Aorta (tissue), 5 donors: ENCODE measurements at regions not wholly inside any gene's neighbourhood (a gene's known extent, or its start where the extent isn't known, plus 50 kb on each side); places are given as distances from the start of the nearest gene placed in this dataset.

Source experiments
- ATAC-seq: fragments of 200-7000 bp; cut with Tn5 transposase; one replicate; pipeline ENCODE4 v1.9.1; 2022; ENCODE audit warnings: moderate library complexity; ENCODE audit not compliant: low FRiP score
- DNase-seq, 2 donors: peaks; one replicate each; pipeline ENCODE4 v3.0.0-alpha.2; 2020
- H3K27ac ChIP-seq, 2 donors: one replicate each; pipeline ENCODE4 v1.5.1; 2013; ENCODE audit warnings: low read length in 2 of 2, mild to moderate bottlenecking in 2 of 2, moderate library complexity in 2 of 2, control low read depth in 1 of 2, inconsistent platforms in 1 of 2, low read depth in 1 of 2
- H3K27me3 ChIP-seq, 2 donors: one replicate each; pipeline ENCODE4 v1.6.1; 2013; ENCODE audit warnings: control low read depth in 1 of 2, low read length in 1 of 2, mild to moderate bottlenecking in 1 of 2, moderate library complexity in 1 of 2; ENCODE audit not compliant: insufficient read depth in 2 of 2, control insufficient read depth in 1 of 2
- H3K36me3 ChIP-seq, 2 donors: one replicate each; pipeline ENCODE4 v1.6.1; 2013; ENCODE audit warnings: control low read depth in 1 of 2, low read length in 1 of 2, mild to moderate bottlenecking in 1 of 2; ENCODE audit not compliant: insufficient read depth in 2 of 2, control insufficient read depth in 1 of 2
- H3K4me1 ChIP-seq, 2 donors: one replicate each; pipeline ENCODE4 v1.6.1; 2013; ENCODE audit warnings: low read length in 2 of 2, control low read depth in 1 of 2, mild to moderate bottlenecking in 1 of 2, moderate library complexity in 1 of 2; ENCODE audit not compliant: insufficient read depth in 2 of 2, control insufficient read depth in 1 of 2
- H3K4me3 ChIP-seq, 2 donors: one replicate each; pipeline ENCODE4 v1.5.1; 2013; ENCODE audit warnings: low read length in 2 of 2, control low read depth in 1 of 2, mild to moderate bottlenecking in 1 of 2
- H3K9me3 ChIP-seq: one replicate; pipeline ENCODE4 v1.6.1; 2013; ENCODE audit warnings: mild to moderate bottlenecking, low read length; ENCODE audit not compliant: control insufficient read depth
- WGBS, 2 donors: extraction: QIAGEN DNeasy Blood & Tissue Kit; methylation state at CpG; one replicate each; pipeline ENCODE4 v1.1.7; 2013; 5-methylcytosine and 5-hydroxymethylcytosine counted together
- intact Hi-C, 2 donors: fragments of 100-400 bp; cut with DNase I; formaldehyde crosslinking; loops; one replicate each; pipeline versions ENCODE4 v1.14.2 to v1.15.0; 2022
- donor health status: healthy with polysubstance abuse.
- donor health status: Bipolar disorder and iron deficiency.
- donor health status: DM: no; HTN: no; CAD: no.
- donor health status: DM: no; HTN: no; CAD: no.
- donor health status: DM: yes; HTN: yes; CAD: no.

- H3K27me3 ChIP-seq, result no peaks in the 10 kb centered on the region
- ATAC-seq (no peak), DNase-seq (no peak)
- 86 to 88% methylated on average over 3 of the region's 3 CpGs for WGBS, 2 donors
- H3K4me1 ChIP-seq, result no peaks in the 10 kb centered on the region
- H3K9me3 ChIP-seq, result no peaks in the 10 kb centered on the region
- intact Hi-C loops, result no loop called here
- no peak overlapping the region for H3K4me3 ChIP-seq
- no peak overlapping the region for H3K27ac ChIP-seq
- no peaks in the 10 kb centered on the region for H3K36me3 ChIP-seq
These were observed 333.0 kb upstream of the EEF2KMT start for GRCh38 chr16:5430598-5430997.

- no peaks in the 10 kb centered on the region for H3K4me1 ChIP-seq
- no peak overlapping the region for H3K4me3 ChIP-seq
- H3K27ac ChIP-seq, result no peak overlapping the region
- intact Hi-C loops, result no loop called here
- WGBS, 2 donors, result 32 to 38% methylated on average over 7 of the region's 7 CpGs
- DNase-seq (no peak), ATAC-seq (no peak)
- H3K27me3 ChIP-seq, result no peaks in the 10 kb centered on the region
- no peaks in the 10 kb centered on the region for H3K9me3 ChIP-seq
- no peaks in the 10 kb centered on the region for H3K36me3 ChIP-seq
These were observed 331.3 kb upstream of the EEF2KMT start for GRCh38 chr16:5428932-5429331.

DNA sequence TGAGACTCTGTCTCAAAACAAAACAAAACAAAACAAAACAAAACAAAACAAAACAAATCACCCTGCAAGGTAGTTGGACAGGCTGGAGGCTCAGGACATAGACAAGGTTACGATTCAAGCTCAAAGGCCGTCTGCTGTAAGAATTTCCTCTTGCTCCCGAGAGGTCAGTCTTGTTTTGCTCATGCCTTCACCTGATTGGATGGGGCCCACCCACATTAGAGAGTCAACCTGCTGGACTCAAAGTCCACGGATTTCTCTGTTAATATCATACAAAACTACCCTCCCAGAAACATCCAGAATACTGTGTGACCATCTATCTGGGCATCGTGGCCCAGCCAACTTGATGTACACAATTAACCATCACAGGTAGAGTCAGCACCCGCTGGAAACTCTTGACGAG lies 330.0 kb upstream of the EEF2KMT start:
- Histone ChIP-seq H3K36me3 (no peaks in the 10 kb centered on the region), H3K27me3 (no peaks in the 10 kb centered on the region), H3K4me3 (no peak overlapping the region), H3K4me1 (no peaks in the 10 kb centered on the region), H3K9me3 (no peaks in the 10 kb centered on the region), H3K27ac (no peak overlapping the region)
- intact Hi-C loops, result no loop called here
- 72 to 74% methylated on average over 7 of the region's 7 CpGs for WGBS, 2 donors
- ATAC-seq (no peak), DNase-seq (no peak)

DNA sequence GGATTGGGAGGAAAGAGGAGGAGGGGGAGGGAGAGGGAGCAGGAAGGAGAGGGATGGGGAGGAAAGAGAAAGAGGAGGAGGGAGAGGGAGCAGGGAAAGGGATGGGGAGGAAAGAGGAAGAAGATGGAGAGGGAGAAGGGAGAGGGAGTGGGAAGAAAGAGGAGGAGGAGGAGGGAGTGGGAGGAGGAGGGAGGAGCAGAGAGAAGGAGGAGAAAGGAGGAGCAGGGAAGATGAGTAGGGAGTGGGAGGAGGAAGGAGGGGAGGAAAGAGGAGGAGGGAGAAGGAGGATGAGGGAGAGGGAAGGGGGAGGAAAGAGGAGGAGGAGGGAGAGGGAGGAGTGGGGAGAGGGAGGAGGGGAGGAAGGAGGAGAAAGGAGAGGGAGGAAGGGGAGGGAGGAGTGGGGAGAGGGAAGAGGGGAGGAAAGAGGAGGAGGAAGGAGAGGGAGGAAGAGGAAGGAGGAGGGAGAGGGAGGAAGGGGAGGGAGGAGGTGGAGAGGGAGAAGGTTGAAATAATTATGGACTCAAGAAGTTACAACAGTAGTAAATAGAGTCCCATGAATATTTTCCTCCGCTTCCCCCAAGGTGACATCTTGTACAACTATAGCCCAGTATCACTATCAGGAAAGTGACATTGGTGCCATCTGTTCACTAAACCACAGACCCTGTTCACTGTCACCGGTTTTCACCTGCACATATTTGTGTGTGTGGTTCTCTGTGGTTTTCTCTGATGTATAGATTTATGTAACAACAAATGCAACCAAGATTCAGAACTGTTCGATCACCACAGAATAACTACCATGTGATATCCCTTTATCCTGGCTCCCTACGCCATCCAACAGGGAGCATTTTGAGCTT lies 325.3 kb upstream of the EEF2KMT start:
- intact Hi-C loops, result no loop called here
- no peak for DNase-seq

DNA sequence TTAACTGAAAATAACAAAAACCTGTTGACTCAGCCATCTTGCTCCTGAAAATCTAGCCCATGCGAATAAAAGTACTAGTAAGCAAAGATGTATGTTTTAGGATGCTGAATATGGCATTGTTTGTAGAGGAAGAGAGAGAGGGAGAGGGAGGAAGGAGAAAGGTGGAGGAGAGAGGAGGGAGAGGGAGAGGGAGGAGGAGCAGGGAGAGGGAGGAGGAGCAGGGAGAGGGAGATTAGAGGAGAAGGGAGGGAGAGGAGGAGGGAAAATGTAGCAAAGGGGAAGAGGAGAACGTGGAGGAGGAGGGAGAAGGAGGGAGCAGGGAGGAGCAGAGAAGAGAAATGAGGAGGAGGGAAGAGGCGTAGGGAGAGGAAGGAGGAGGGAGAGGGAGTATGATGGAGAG lies 324.5 kb upstream of the EEF2KMT start:
- no peaks in the 10 kb centered on the region for H3K27me3 ChIP-seq
- H3K27ac ChIP-seq, result no peak overlapping the region
- WGBS, 2 donors, result 52% methylated on average over 3 of the region's 3 CpGs
- H3K9me3 ChIP-seq, result no peaks in the 10 kb centered on the region
- no peak overlapping the region for H3K4me3 ChIP-seq
- DNase-seq (no peak), ATAC-seq (no peak)
- intact Hi-C loops, result no loop called here
- H3K36me3 ChIP-seq, result no peaks in the 10 kb centered on the region
- H3K4me1 ChIP-seq, result no peaks in the 10 kb centered on the region

More for the DNA sequence above, 325.3 kb upstream of the EEF2KMT start:
- H3K27ac ChIP-seq, result no peak overlapping the region
- no peak overlapping the region for H3K4me3 ChIP-seq
- no peaks in the 10 kb centered on the region for H3K4me1 ChIP-seq
- no peaks in the 10 kb centered on the region for H3K9me3 ChIP-seq
- WGBS, 2 donors, result 84 to 87% methylated on average over 4 of the region's 4 CpGs
- no peaks in the 10 kb centered on the region for H3K36me3 ChIP-seq
- no peak for ATAC-seq
- no peaks in the 10 kb centered on the region for H3K27me3 ChIP-seq

DNA sequence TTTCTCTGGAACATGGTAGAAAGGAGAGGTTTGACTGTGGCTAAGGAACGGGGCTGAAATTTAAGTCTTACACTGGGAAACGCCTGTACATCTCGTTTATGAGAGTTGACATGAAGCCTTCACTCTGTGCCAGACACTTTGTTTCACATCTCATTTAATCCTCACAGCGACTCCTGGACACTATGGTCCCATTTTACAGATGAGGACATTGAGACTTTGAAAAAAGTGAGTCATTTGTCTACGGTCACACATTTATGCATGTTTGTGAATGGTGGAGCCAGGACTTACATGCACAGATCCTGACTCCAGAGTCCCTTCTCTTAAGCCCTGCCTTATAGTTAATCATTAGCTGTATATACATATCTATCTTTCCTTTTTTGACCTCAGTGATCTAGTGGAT lies 318.4 kb upstream of the EEF2KMT start:
- no peaks in the 10 kb centered on the region for H3K9me3 ChIP-seq
- H3K36me3 ChIP-seq, result no peaks in the 10 kb centered on the region
- H3K4me3 ChIP-seq, result no peak overlapping the region
- no peak for DNase-seq
- no peaks in the 10 kb centered on the region for H3K4me1 ChIP-seq
- H3K27ac ChIP-seq, result no peak overlapping the region
- ATAC-seq, result no peak
- 57 to 62% methylated on average over 5 of the region's 5 CpGs for WGBS, 2 donors
- intact Hi-C loops, result no loop called here
- no peaks in the 10 kb centered on the region for H3K27me3 ChIP-seq

GRCh38 chr16:5415123-5415522 lies 317.5 kb upstream of the EEF2KMT start:
- no peaks in the 10 kb centered on the region for H3K27me3 ChIP-seq
- no peak overlapping the region for H3K4me3 ChIP-seq
- H3K9me3 ChIP-seq, result no peaks in the 10 kb centered on the region
- no peak overlapping the region for H3K27ac ChIP-seq
- DNase-seq, result no peak
- H3K4me1 ChIP-seq, result no peaks in the 10 kb centered on the region
- no peaks in the 10 kb centered on the region for H3K36me3 ChIP-seq
- ATAC-seq, result no peak
- 29 to 42% methylated on average over 7 of the region's 7 CpGs for WGBS, 2 donors
- intact Hi-C loops, result no loop called here

GRCh38 chr16:5412731-5413130 lies 315.1 kb upstream of the EEF2KMT start:
- H3K4me1 ChIP-seq, result no peaks in the 10 kb centered on the region
- no peaks in the 10 kb centered on the region for H3K27me3 ChIP-seq
- H3K27ac ChIP-seq, result no peak overlapping the region
- no peaks in the 10 kb centered on the region for H3K36me3 ChIP-seq
- ATAC-seq (no peak), DNase-seq (no peak)
- no peak overlapping the region for H3K4me3 ChIP-seq
- WGBS, 2 donors, result 16 to 19% methylated on average over 10 of the region's 10 CpGs
- H3K9me3 ChIP-seq, result no peaks in the 10 kb centered on the region
- intact Hi-C loops, result no loop called here

DNA sequence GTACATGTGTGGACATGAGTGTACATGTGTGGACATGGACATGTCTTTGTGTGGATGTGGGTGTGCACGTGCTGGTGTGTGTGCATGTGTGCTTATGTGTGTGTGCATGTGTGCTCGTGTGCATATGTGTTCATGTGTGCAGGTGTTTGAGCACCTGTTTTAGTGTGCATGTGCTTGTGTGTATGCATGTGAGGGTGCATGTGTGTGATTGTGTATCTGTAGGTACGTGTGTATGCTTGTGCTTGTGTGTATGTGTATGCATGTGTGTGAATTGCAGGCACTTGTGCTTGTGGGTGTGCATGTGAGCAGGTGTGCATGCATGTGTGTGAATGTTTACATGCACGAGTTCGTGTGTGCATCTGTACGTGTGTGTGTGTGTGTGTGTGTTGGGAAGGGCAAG lies 300.6 kb upstream of the EEF2KMT start:
- 71 to 79% methylated on average over 6 of the region's 6 CpGs for WGBS, 2 donors
- no peak for DNase-seq

More for the DNA sequence above, 300.6 kb upstream of the EEF2KMT start:
- no peak overlapping the region for H3K27ac ChIP-seq
- no peaks in the 10 kb centered on the region for H3K27me3 ChIP-seq
- no peaks in the 10 kb centered on the region for H3K9me3 ChIP-seq
- H3K36me3 ChIP-seq, result no peaks in the 10 kb centered on the region
- no peak for ATAC-seq
- H3K4me1 ChIP-seq, result no peaks in the 10 kb centered on the region
- intact Hi-C loops, result no loop called here
- no peak overlapping the region for H3K4me3 ChIP-seq
